Vagina (tissue), 2 donors: ENCODE measurements at regions not wholly inside any gene's neighbourhood (a gene's known extent, or its start where the extent isn't known, plus 50 kb on each side); places are given as distances from the start of the nearest gene placed in this dataset.

Source experiments
- POLR2A ChIP-seq, 2 donors: fragments of 450-650 bp; IDR thresholded peaks; one replicate each; pipeline ENCODE4 v1.6.1; 2017; ENCODE audit warnings: antibody characterized with exemption in 2 of 2, mild to moderate bottlenecking in 2 of 2, moderate library complexity in 2 of 2
- POLR2AphosphoS5 ChIP-seq, 2 donors: sonication (generic); formaldehyde crosslinking; IDR thresholded peaks; one replicate each; pipeline ENCODE4 v1.9.0; 2017; ENCODE audit warnings: antibody characterized with exemption in 2 of 2, mild to moderate bottlenecking in 2 of 2, low read depth in 1 of 2; ENCODE audit not compliant: insufficient read depth in 1 of 2
- TF ChIP-seq, protein P1 (sequence below), 3 experiments: fragments of 450-650 bp in 2 of 3; fragments of 200-600 bp in 1 of 3; sonication (generic) in 1 of 3; IDR thresholded peaks; one replicate each; pipeline ENCODE4 v1.5.1; 2017 to 2019; ENCODE audit warnings: antibody characterized with exemption in 3 of 3, mild to moderate bottlenecking in 2 of 3, moderate library complexity in 2 of 3

DNA sequence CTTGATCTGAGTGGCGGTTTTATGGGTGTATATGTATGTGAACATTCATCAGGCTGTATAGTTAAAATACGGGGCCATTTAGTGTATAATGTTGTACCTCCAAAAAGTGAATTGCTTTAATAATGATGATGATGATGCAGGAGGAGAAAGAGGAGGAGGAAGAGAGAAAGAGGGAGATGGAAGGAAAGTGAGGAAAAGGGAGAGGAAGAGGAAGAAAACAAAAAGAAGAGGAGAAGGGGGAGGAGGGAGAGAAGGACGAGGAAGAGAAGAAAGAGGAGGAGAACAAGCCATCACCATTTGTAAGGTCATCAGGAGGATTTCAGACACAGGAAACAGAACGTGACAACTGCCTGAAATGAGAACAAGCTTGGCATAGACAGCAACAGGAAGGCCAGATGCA, 168.4 kb upstream of the NCKAP5 start:
- TF ChIP-seq, protein P1, sequence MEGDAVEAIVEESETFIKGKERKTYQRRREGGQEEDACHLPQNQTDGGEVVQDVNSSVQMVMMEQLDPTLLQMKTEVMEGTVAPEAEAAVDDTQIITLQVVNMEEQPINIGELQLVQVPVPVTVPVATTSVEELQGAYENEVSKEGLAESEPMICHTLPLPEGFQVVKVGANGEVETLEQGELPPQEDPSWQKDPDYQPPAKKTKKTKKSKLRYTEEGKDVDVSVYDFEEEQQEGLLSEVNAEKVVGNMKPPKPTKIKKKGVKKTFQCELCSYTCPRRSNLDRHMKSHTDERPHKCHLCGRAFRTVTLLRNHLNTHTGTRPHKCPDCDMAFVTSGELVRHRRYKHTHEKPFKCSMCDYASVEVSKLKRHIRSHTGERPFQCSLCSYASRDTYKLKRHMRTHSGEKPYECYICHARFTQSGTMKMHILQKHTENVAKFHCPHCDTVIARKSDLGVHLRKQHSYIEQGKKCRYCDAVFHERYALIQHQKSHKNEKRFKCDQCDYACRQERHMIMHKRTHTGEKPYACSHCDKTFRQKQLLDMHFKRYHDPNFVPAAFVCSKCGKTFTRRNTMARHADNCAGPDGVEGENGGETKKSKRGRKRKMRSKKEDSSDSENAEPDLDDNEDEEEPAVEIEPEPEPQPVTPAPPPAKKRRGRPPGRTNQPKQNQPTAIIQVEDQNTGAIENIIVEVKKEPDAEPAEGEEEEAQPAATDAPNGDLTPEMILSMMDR (IDR thresholded peaks at IDR 0.05) = no peak
- no peak for TF ChIP-seq POLR2AphosphoS5 (IDR thresholded peaks at IDR 0.05; ENCODE audit: insufficient read depth in 1 of 2, low read depth in 1 of 2)
- no peak for TF ChIP-seq POLR2A (IDR thresholded peaks at IDR 0.05)
